GM18867 (cell line): ENCODE measurements at regions not wholly inside any gene's neighbourhood (a gene's known extent, or its start where the extent isn't known, plus 50 kb on each side); places are given as distances from the start of the nearest gene placed in this dataset.

Source experiments
- ATAC-seq: cut with Tn5 transposase; IDR thresholded peaks from one replicate; pipeline ENCODE4 v1.9.1; 2021; ENCODE audit warnings: mild to moderate bottlenecking, moderate library complexity; ENCODE audit not compliant: unreplicated experiment

DNA sequence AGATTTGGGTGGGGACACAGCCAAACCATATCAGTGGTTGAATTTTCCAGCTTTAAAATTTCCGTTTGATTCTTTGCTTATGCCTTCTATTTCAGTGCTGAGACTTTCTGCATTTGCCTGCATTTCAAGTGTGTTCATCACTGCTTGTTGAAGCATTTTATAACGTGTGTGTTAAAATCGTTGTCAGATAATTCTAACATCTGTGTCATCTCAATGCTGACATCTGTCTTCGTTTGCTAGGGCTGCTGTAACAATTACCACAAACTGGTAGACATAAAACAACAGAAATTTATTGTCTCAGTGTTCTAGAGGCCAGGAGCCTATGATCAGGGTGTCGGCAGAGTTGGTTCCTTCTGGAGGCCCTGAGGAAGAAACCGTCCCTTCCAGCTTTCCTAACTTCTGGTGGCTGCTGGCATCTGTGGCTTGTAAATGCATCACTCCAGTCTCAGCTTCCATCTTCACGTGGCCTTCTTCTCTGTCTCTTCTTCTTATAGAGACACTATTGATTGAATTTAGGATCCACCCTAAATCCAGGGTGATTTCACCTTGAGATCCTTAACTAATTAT, 71.1 kb upstream of the SDK1 start:
- ATAC-seq = no peak

DNA sequence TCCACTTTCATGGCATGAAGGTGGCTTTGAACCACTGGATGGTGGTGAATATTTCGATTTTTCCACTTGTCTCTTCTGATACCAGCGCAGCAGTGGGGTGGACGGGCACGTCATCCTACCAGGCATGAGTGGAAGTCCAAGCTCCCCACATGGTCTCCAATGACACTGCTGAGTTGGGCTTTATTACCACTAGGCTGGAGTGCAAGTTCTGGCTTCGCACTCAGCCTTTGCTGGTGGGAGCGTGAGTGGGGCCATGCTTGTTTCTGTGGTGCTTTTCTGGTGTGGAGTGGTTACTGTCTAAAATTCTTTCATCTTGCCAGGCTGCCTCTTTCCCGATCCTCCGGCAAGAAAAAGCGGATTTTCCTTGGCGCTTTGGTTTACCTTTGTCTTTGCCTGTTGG, 70.1 kb upstream of the SDK1 start:
- no peak for ATAC-seq

DNA sequence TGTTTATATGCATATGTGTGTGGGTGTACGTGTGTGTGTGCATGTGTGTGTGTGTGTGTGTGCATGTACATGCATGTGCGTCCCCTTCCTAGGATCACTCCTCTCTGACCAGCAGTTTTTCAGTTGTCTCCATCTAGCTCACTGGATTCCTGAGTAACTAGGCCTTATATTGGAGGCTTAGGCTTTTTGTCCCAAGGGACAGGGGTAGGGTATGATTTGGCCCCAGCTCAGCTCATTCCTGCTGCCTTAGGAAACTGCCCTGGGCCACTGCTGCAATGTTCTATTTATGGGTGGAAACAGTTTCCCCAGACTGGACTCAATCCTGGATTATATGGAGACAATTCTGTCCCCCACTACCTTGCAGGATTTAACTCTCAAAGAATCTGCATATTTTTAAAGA, 68.8 kb upstream of the SDK1 start:
- no peak for ATAC-seq

DNA sequence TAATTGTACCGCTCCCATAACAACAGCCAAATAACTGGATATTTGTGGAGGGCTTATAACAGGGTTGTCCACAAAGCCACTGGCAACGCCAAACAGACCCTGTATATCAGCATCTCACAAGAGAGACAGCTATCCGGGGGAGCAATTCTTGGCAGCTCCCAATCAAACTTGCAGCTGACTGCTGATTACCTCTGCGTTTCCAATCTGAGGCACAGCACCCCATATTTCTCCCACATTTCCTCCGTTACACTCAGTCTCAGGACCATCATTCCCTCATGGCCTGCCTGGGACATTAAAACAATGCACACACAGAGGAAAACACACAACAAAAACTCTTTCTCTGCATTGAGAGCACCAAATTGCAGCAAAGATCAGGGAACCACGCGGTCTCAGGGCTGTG, 67.8 kb upstream of the SDK1 start:
- ATAC-seq = no peak

DNA sequence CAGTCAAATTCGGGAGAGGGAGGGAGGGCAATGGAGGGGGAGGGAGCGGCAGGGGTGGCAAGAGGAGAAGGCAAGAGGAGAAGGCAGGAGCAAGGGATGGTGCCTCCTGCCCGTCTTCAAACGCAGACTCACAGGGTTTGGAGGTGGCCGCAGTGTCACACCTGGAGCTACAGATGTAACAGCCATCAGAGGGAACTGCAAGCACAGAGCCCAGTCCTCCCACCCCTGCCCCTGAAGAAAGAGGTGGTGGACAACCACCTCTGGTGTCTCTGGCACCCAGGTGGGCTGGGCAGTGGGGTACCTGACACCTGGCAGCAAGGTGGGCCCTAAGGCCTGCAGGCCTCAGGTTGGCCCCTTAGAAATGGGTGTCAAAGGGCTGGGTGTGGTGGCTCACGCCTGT, 67.0 kb upstream of the SDK1 start:
- no peak for ATAC-seq

DNA sequence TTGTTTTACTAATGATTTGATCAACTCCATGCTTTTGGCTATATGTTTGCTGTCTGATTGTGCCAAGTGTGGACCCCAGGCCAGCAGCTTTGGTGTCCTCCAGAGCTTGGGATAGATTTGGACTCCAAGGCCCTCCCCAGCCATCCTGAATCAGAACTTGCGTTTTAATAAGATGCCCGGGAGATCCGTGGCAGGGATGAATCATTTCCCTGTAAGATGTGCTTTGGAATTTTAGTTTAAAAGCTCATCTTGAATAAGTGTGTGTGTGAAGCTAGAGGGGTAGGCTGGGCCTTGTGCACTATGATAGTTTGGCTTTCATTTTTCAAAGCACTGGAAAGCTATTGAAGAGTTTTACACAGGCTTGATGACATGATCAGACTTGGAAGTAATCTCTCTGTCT, 66.2 kb upstream of the SDK1 start:
- ATAC-seq = no peak

DNA sequence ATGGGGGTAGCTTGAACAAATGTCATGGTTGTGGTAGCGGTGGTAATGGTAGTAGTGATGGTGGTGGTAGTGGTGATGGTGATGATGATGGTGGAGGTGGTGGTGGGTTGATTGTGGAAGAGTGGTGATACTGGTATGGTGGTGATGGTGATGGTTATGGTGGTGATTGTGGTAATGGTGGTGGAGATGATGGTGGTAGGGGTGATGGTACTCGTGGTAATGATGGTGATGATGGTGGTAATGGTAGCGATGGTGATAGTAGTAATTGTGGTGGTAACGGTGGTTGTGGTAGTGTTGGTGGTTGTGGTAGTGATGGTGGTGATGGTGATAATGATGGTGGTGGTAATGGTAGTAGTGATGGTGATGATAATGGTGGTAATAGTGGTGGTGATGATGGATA, 65.7 kb upstream of the SDK1 start:
- ATAC-seq = no peak

DNA sequence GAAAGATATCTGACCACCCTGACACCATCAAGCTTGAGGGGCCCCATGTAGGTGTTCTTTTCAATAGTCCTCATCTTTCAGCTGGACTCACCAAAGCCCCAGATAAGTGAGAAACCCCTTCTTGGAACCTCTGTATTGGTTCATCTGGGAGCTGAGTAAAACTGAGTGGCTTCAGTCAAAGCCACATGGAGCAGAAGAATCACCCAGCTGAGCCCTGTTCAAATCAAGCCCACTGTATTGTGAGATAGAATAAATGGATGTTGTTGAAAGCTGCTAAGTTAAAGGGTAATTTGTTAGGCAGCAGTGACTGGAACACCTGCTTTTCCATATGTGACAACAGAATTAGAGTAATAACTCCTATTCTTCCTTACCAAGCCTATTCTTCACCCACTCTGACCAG, 64.8 kb upstream of the SDK1 start:
- no peak for ATAC-seq

DNA sequence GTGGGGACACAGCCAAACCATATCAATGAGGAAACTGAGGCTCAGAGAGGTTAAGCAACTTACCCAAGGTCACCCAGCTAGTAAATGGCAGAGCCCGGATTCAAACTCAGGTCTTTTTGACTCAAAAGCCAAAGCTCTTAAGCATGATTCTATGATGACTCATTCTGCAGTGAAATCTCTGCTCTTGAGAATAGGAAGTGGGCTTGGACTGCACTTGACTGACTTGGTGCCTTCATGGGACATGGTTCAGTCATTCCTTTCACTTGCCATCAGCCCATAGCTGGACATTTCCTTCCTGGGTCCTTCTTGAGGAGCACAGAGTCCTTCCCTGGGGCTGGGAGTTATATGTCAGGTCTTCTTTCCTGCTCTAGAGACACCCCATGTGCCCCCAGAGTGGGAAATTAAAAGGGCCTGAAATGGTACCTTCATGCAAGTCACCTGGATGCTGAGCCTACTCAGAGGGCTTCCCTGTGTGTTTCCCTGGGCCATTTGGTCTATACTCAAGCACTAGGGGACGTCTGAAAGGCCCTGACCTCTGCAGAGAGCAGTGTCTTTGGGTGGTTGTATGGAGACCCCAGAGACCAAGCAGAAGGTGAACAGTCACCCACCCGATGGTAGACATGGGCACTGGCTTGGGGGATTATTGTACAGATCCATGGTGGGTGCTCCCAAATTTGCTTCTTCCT, 62.4 kb upstream of the SDK1 start:
- no peak for ATAC-seq

DNA sequence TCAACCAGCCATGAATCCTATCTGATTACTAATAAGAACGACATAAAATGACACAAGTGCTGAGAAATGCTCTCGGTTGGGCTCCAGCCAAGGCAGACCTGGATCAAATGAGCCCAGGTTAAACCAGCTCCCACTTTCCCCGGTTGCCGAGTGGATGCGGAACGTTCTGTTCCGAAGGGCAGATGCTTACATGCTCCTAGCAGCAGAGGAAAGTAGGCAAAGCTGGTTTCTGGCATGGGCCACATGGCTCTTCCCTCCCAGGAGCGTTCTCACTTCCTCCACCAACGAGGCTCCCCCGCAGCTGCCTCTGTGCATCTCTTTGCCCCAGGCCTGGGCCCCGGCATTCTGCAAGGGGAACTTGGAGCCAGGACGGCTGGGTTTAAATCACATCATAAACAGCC, 61.8 kb upstream of the SDK1 start:
- ATAC-seq = no peak

DNA sequence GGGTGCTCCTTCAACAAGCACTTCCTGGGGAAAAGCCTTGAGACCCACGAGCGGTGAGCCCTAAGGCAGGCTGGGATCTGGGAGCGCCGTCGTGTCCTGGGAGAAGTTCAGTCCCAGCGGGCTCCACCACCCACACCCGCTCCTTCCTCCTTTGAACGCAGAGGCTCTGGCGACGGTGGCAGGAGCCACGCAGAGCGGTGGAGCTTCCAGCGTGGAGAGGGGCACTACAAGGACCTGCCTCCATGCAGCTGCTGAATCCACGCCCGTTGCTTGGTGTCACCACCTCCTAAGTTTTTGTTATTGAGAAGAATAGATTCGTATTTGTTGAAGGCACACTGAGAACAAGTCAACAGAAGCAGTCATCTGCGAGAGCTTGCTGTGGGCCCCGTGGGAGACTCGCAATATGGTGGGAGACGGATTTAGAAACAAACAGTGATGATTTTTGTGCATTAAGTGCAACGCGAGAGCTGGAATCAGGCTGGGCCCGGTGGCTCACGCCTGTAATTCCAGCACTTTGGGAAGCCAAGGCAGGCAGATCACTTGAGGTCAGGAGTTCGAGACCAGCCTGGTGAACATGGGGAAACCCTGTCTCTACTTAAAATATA, 60.1 kb upstream of the SDK1 start:
- ATAC-seq = no peak

DNA sequence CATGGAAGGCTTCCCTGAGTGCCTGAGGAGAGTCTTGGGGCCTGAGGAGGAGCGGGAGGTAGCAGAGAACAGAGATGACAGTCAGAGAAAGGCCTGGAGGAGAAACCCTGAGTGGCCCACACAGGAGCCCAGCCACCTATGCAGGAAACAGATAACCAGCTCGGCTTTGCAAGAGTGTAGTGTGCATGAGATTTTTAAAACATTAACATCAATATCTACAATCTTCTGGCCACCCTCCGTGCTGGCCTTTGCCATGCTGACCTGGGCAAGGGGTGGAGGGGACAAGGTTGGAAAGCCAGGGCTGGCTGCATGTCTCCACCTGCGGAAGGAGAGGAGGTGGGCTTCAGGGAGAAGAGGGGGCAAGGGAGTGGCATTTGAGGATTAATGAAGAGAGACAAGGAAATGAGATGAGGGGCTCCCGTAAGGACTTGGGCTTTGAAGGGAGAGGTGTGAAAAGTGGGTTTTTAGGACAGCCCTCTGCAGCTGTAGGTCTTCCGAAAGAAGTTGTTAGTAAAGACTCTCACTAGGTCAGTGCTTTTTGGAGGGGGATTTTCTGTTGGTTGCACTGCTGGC, 59.3 kb upstream of the SDK1 start:
- ATAC-seq = no peak

DNA sequence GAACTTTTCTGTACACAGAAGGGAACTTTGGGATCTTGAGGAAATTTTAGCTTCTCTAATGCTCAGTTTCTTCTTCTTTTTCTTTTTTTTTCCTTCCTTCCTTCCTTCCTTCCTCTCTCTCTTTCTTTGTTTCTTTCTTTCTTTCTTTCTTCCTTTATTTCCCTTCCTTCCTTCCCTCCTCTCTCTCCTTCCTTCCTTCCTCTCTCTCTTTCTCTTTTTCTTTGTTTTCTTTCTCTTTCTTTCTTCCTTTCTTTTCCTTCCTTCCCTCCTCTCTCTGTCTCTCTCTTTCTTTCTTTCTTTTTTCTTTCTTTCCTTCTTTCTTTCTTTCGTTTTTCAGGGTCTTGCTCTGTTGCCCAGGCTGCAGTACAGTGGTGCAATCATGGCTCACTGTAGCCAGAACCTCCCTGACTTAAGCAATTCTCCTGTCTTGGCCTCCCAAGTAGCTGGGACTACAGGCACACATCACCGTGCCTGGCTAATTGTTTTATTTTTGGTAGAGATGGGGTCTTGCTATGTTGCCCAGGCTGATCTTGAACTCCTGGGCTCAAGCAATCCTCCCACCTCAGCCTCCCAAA, 58.6 kb upstream of the SDK1 start:
- no peak for ATAC-seq

DNA sequence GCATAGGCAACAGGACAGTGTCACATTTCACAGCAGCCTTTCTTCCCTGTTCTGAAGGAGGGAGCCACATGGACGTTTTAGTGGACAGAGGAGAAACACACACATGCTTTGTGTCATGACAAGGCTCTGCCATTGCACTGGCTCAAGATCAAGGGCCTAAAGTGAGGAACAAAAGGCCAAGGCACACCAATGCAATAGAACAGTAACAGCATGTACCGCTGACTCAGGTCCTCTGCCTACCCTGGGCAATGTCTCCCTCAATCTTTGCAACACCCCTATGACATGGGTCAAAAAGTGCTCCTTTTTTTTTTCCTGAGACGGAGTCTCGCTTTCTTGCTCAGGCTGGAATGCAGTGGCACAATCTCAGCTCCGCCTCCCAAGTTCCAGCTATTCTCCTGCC, 57.8 kb upstream of the SDK1 start:
- ATAC-seq = no peak

DNA sequence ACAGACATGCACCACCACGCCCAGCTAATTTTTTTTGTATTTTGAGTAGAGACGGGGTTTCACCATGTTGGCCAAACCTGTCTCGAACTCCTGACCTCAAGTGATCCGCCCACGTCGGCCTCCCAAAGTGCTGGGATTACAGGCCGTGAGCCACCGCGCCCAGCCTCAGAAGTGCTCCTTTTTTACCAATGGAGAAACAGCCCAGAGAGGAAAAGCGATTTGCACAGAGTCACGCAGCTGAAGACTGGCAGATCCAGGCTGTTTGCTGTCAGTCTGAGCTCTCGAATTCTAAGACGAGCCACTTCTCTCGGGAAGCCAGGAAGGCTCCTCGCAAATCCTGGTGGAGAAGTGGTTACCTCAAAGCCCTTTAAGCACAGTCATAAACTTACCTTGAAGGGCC, 57.4 kb upstream of the SDK1 start:
- no peak for ATAC-seq

DNA sequence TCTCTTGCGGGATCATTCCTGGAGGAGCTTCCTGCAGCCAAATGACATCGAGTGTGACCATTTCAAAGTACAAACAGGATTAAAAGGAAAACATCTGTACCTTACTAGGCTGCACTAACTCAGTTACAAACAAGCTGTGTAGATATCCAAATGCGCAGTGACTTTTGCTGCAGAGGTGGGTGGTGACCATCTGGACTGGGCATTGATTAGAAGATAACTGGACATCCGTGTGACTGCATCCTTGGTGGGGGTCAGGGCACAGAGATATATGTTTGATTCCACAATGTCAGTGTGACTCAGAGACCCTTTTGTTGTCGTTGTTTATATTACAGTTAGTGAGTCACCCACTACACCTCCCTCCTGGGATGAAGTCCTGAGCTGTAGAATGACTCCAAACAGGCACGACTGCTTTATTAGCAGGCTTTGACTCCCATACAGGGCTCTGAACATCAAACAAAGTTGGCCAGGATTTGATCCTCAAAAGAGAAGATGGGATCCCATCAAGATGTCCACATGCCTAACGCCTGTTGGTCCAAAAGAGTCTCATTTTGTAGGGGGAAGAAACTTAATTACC, 56.7 kb upstream of the SDK1 start:
- no peak for ATAC-seq

DNA sequence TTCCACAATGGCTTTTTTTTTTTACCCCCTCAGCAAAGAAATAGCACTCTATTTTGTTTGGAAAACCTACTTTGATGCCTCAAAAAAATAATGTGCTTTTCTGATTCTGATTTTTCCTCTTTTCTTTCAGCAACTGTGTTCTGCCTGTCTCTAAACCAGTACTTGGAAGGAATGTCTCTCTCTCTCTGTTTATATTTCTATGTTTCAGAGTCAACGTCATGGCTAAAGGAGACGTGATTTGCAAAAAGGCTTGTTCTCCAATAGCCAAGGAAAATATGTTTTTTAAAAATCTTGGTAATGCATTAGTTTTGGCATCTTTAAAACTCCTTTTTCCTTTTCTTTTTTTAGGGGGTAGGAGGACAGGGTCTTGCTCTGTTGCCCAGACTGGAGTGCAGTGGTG, 56.0 kb upstream of the SDK1 start:
- ATAC-seq = no peak

DNA sequence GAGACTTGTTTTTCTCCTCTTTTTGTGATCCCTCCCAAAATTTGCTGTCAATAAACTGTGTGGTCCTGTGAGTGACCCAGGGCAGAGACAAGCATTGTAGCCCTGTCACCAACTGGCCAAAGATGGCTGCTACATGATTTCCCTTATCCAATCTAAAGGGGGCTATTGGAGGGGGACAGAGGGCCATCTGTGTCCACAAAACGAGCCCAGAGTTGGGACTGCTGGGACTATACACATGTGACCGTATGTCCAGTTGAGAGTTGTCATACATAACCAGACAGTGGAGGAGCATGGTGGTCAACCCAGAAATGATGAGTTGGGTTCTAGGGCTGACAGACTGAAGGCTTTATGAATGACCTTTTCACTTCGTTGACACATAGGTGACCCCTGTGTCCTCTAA, 55.3 kb upstream of the SDK1 start:
- ATAC-seq = no peak

DNA sequence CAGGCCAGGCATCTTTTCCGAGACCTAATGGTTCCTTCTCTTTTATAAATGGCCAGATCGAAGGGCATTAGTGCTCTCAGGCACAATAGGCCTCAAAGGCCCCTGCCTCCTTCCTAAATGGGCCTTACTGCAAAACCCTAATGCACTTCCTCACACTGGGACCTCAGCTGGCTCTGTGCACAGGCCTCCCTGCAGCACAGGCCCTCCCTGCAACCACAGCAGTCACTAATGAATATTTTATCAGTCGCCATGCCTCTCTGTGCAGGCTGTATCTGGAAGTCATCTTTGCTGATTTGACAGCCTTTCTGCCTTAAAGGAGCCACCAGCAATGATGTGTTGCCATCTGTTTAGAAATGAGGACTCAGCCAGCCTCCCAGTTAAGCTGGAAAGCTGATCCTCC, 54.9 kb upstream of the SDK1 start:
- ATAC-seq = no peak

DNA sequence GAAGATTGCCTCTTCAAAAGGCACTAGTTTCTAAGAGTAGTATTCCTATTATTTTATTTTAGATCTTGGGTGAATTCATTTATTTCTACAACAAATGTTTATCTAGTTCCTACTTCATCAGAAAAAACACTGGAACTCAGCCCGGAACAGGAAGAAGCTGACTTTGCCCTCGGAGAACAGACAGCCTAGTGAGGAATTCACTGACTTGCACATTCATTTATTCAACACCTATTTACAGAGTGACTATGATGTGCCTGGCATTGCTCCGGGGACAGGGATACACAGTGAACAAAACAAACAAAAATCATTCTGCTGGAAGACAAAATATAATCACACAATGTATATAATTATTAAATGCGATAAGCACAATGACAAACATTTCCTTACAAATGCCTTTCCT, 54.4 kb upstream of the SDK1 start:
- ATAC-seq = no peak

DNA sequence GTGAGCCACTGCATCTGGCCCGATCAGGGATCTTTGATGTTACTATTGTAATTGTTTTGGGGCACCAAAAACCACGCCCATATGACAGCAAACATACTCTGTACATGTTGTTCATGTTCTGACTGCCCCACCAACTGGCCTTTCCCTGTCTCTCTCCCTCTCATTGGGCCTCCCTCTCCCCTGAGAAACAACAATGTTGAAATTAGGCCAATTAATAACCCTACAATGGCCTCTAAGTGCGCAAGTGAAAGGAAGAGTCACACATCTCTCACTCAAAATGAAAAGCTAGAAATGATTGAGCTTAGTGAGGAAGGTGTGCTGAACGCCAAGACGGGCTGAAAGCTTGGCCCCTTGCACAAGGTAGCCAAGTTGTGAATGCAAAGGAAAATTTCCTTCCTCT, 50.3 kb upstream of the SDK1 start:
- no peak for ATAC-seq
